Kidney (tissue), 13 donors: ENCODE measurements at regions not wholly inside any gene's neighbourhood (a gene's known extent, or its start where the extent isn't known, plus 50 kb on each side); places are given as distances from the start of the nearest gene placed in this dataset.

Source experiments
- DNase-seq, 5 donors: peaks; one replicate each; pipeline ENCODE4 v3.0.0-alpha.2; 2013 to 2020
- FAIRE-seq: peaks from 2 replicates; lab custom pipeline; 2012; peaks lifted over from hg19 to GRCh38; lab: Jason Lieb, UNC
- H3K27ac ChIP-seq, 2 donors: one replicate each; pipeline ENCODE4 v1.7.0; 2013; ENCODE audit warnings: low read depth in 2 of 2, low read length in 2 of 2, inconsistent platforms in 1 of 2
- H3K27me3 ChIP-seq: one replicate; pipeline ENCODE4 v1.7.1; 2013; ENCODE audit warnings: low read length, inconsistent platforms; ENCODE audit not compliant: control insufficient read depth, insufficient read depth
- H3K36me3 ChIP-seq, 3 donors: one replicate each; pipeline versions ENCODE4 v1.7.0 to v1.7.1; 2013; ENCODE audit warnings: low read length in 3 of 3, control low read depth in 1 of 3, inconsistent platforms in 1 of 3; ENCODE audit not compliant: insufficient read depth in 3 of 3, control insufficient read depth in 2 of 3
- H3K4me1 ChIP-seq, 3 donors: one replicate each; pipeline versions ENCODE4 v1.7.0 to v1.7.1; 2013; ENCODE audit warnings: low read length in 3 of 3, inconsistent platforms in 1 of 3, low read depth in 1 of 3; ENCODE audit not compliant: control insufficient read depth in 2 of 3, insufficient read depth in 2 of 3
- H3K4me3 ChIP-seq, 3 donors: one replicate each; pipeline versions ENCODE4 v1.7.0 to v1.8.1; 2013; ENCODE audit warnings: low read length in 3 of 3, control low read depth in 1 of 3, inconsistent platforms in 1 of 3
- H3K9ac ChIP-seq, 3 donors: one replicate each; pipeline versions ENCODE4 v1.7.0 to v1.7.1; 2013; ENCODE audit warnings: low read length in 3 of 3, control low read depth in 1 of 3, inconsistent platforms in 1 of 3
- H3K9me3 ChIP-seq, 3 donors: one replicate each; pipeline versions ENCODE4 v1.7.0 to v1.7.1; 2013; ENCODE audit warnings: low read length in 3 of 3, control low read depth in 1 of 3, inconsistent platforms in 1 of 3; ENCODE audit not compliant: control insufficient read depth in 2 of 3, insufficient read depth in 1 of 3
- intact Hi-C: fragments of 100-400 bp; cut with DNase I; formaldehyde crosslinking; loops from one replicate; pipeline ENCODE4 v1.11.1; 2022
- TF ChIP-seq, protein P1 (sequence below): IDR thresholded peaks from 3 replicates; pipeline ENCODE4 v1.5.1; 2012; ENCODE audit warnings: mild to moderate bottlenecking, moderate library complexity, borderline replicate concordance; ENCODE audit not compliant: insufficient read depth; ENCODE audit errors: extremely low read depth
- donor health status: control.
- donor health status: control.
- donor health status: control.
- donor health status: control.
- donor health status: control.
- donor health status: DM: yes; HTN: yes; CAD: no.
- donor health status: Normal renal cell carcinoma (clear cell type).

DNA sequence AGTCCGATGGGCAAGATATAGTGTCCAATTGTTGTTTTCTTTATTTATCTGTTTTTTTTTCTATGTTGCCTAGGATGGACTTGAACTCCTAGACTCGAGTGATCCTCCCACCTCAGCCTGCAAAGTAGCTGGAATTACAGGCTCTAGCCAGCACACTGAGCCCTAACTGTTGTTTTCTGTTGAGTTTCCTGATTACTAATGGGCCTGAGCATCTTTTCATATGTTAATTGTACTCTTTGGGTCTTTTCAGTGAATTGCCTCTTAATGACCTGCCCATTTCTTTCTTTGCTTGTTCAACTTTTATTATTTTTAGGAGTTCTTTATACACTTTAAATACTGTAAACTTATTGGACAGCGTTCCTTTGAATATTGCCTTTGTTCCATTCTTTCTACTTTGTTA lies 213.0 kb downstream of the HS3ST3B1 start:
- FAIRE-seq (no peak), DNase-seq (no peak)
- Histone ChIP-seq H3K27me3 (no peaks in the 10 kb centered on the region), H3K36me3 (no peaks in the 10 kb centered on the region), H3K27ac (no peak overlapping the region), H3K9me3 (no peaks in the 10 kb centered on the region), H3K9ac (no peak overlapping the region), H3K4me3 (no peak overlapping the region), H3K4me1 (no peaks in the 10 kb centered on the region)
- TF ChIP-seq, protein P1, sequence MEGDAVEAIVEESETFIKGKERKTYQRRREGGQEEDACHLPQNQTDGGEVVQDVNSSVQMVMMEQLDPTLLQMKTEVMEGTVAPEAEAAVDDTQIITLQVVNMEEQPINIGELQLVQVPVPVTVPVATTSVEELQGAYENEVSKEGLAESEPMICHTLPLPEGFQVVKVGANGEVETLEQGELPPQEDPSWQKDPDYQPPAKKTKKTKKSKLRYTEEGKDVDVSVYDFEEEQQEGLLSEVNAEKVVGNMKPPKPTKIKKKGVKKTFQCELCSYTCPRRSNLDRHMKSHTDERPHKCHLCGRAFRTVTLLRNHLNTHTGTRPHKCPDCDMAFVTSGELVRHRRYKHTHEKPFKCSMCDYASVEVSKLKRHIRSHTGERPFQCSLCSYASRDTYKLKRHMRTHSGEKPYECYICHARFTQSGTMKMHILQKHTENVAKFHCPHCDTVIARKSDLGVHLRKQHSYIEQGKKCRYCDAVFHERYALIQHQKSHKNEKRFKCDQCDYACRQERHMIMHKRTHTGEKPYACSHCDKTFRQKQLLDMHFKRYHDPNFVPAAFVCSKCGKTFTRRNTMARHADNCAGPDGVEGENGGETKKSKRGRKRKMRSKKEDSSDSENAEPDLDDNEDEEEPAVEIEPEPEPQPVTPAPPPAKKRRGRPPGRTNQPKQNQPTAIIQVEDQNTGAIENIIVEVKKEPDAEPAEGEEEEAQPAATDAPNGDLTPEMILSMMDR: no peak
- intact Hi-C loops: no loop called here

DNA sequence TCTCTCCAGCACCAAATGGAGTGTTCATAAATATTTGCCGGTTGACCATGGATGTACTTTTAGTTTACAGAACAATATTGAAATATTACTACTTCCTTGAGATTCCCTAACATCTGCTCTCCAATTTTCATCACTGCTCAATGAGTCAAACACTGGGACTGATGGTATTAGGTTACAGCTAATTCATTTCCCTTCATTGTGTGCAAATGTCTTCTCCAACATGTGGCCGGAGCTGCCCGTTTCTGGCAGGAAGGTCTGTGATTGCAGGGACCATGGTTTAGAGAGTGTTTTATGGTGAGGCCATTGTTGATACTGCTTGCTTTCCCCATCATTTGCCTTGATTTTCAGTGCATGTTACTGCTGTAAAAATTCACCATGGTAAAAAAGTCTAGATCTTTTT lies 209.3 kb downstream of the HS3ST3B1 start:
- Histone ChIP-seq H3K36me3 (no peaks in the 10 kb centered on the region), H3K27ac (no peak overlapping the region), H3K4me1 (no peaks in the 10 kb centered on the region), H3K27me3 (no peaks in the 10 kb centered on the region), H3K4me3 (no peak overlapping the region), H3K9ac (no peak overlapping the region), H3K9me3 (peaks cover 0 to 2% (median 0%) of the 10 kb centered on the region in 3 donors)
- DNase-seq (no peak), FAIRE-seq (no peak)
- intact Hi-C loops: no loop called here
- TF ChIP-seq, protein P1: no peak

- Histone ChIP-seq H3K9ac (no peak overlapping the region), H3K9me3 (peaks cover 0 to 2% (median 0%) of the 10 kb centered on the region in 3 donors), H3K27me3 (no peaks in the 10 kb centered on the region), H3K4me3 (no peak overlapping the region), H3K36me3 (no peaks in the 10 kb centered on the region), H3K27ac (no peak overlapping the region), H3K4me1 (no peaks in the 10 kb centered on the region)
- intact Hi-C loops: no loop called here
- FAIRE-seq: no peak
- no peak for DNase-seq
- TF ChIP-seq, protein P1: no peak
Measured at GRCh38 chr17:14508156-14508555, 207.3 kb downstream of the HS3ST3B1 start.

- H3K36me3 ChIP-seq: no peaks in the 10 kb centered on the region
- H3K9ac ChIP-seq: no peak overlapping the region
- H3K9me3 ChIP-seq: peaks cover 0 to 2% (median 0%) of the 10 kb centered on the region in 3 donors
- TF ChIP-seq, protein P1: no peak
- no peaks in the 10 kb centered on the region for H3K27me3 ChIP-seq
- H3K4me1 ChIP-seq: no peaks in the 10 kb centered on the region
- no peak overlapping the region for H3K4me3 ChIP-seq
- intact Hi-C loops: no loop called here
- no peak overlapping the region for H3K27ac ChIP-seq
- DNase-seq (no peak), FAIRE-seq (no peak)
Measured at GRCh38 chr17:14506364-14506763, 205.5 kb downstream of the HS3ST3B1 start.
